H1 (cell line): ENCODE measurements at regions not wholly inside any gene's neighbourhood (a gene's known extent, or its start where the extent isn't known, plus 50 kb on each side); places are given as distances from the start of the nearest gene placed in this dataset.

Source experiments
- CTCF ChIA-PET: fragments of 300-600 bp; sonication (Branson Sonifier 250); formaldehyde crosslinking; loops from one replicate; lab custom pipeline; 2021; ENCODE audit not compliant: partially characterized antibody; lab: Charles Lee
- POLR2A ChIA-PET: fragments of 300-600 bp; sonication (Branson Sonifier 250); formaldehyde crosslinking; loops from one replicate; lab custom pipeline; 2021; ENCODE audit warnings: inconsistent platforms; ENCODE audit not compliant: partially characterized antibody; lab: Charles Lee
- DNase-seq, 2 experiments: peaks; one replicate each; pipeline versions ENCODE4 v3.0.0 to v3.0.0-alpha.2; 2010 to 2022; ENCODE audit warnings: low spot score in 2 of 2, low read depth in 1 of 2, mixed read lengths in 1 of 2
- FAIRE-seq: peaks from 2 replicates; lab custom pipeline; 2011; peaks lifted over from hg19 to GRCh38; lab: Jason Lieb, UNC
- H2AFZ ChIP-seq: 2 replicates; pipeline ENCODE4 v1.8.1; 2012; ENCODE audit warnings: low read length, inconsistent platforms
- H2AK5ac ChIP-seq: 2 replicates; pipeline ENCODE4 v1.6.1; 2013; ENCODE audit warnings: low read depth, low read length
- H2BK120ac ChIP-seq: replicated peaks from 2 replicates; pipeline ENCODE3; 2013; ENCODE audit warnings: low read depth, low read length, inconsistent platforms
- H2BK12ac ChIP-seq: 2 replicates; pipeline ENCODE4 v1.6.1; 2013; ENCODE audit warnings: low read depth, low read length
- H2BK15ac ChIP-seq: 2 replicates; pipeline ENCODE4 v1.6.1; 2013; ENCODE audit warnings: low read length
- H2BK20ac ChIP-seq: 2 replicates; pipeline ENCODE4 v1.6.1; 2013; ENCODE audit warnings: low read length
- H2BK5ac ChIP-seq: 2 replicates; pipeline ENCODE4 v1.6.1; 2013; ENCODE audit warnings: low read depth, low read length
- H3K14ac ChIP-seq: 2 replicates; pipeline ENCODE4 v1.6.1; 2013; ENCODE audit warnings: inconsistent platforms; ENCODE audit not compliant: insufficient read length
- H3K18ac ChIP-seq: 2 replicates; pipeline ENCODE4 v1.6.1; 2013; ENCODE audit warnings: low read length; ENCODE audit errors: extremely low read depth
- H3K23ac ChIP-seq: 2 replicates; pipeline ENCODE4 v1.6.1; 2013; ENCODE audit warnings: inconsistent platforms; ENCODE audit not compliant: insufficient read length
- H3K23me2 ChIP-seq: 2 replicates; pipeline ENCODE4 v1.6.1; 2013; ENCODE audit warnings: low read depth, low read length
- H3K27ac ChIP-seq: 2 replicates; pipeline ENCODE4 v1.6.1; 2011; ENCODE audit warnings: low read depth, low read length, inconsistent platforms
- H3K27me3 ChIP-seq, 4 experiments: replicated peaks in 1 of 4; 1 replicate in 1 of 4; 2 replicates in 3 of 4; pipeline versions ENCODE4 v1.6.1 to v1.8.1; 2011 to 2013; ENCODE audit warnings: low read length in 3 of 4, mild to moderate bottlenecking in 3 of 4, inconsistent platforms in 2 of 4, mixed read lengths in 2 of 4, moderate library complexity in 1 of 4; ENCODE audit not compliant: control insufficient read depth in 3 of 4, insufficient read depth in 3 of 4; ENCODE audit errors: extremely low read depth in 1 of 4
- H3K36me3 ChIP-seq, 4 experiments: 2 replicates each; pipeline versions ENCODE4 v1.6.1 to v1.8.1; 2011 to 2013; ENCODE audit warnings: mild to moderate bottlenecking in 4 of 4, low read length in 3 of 4, moderate library complexity in 2 of 4, control low read depth in 1 of 4, inconsistent platforms in 1 of 4; ENCODE audit not compliant: insufficient read depth in 4 of 4, control insufficient read depth in 2 of 4
- H3K4ac ChIP-seq: replicated peaks from 2 replicates; pipeline ENCODE3; 2013; ENCODE audit warnings: low read length, low read depth, mixed read lengths, inconsistent platforms; ENCODE audit not compliant: insufficient read length
- H3K4me1 ChIP-seq, 4 experiments: replicated peaks in 1 of 4; 1 replicate in 1 of 4; 2 replicates in 3 of 4; pipeline versions ENCODE4 v1.6.1 to v1.8.1; 2011 to 2013; ENCODE audit warnings: low read length in 3 of 4, inconsistent platforms in 2 of 4, mixed read lengths in 1 of 4; ENCODE audit not compliant: insufficient read depth in 4 of 4, control insufficient read depth in 3 of 4
- H3K4me2 ChIP-seq, 2 experiments: 2 replicates each; pipeline versions ENCODE4 v1.6.1 to v1.8.1; 2011 to 2013; ENCODE audit warnings: low read depth in 2 of 2, low read length in 2 of 2, control low read depth in 1 of 2, inconsistent platforms in 1 of 2, mild to moderate bottlenecking in 1 of 2; ENCODE audit not compliant: insufficient read depth in 1 of 2
- H3K4me3 ChIP-seq, 4 experiments: fragments of 200-600, 300-600 bp in 1 of 4; sonication (generic), shearing (Covaris generic), sonication (Bioruptor Twin) in 1 of 4; 2 replicates each; pipeline versions ENCODE4 v1.5.1 to v1.8.1; 2011 to 2016; ENCODE audit warnings: low read length in 4 of 4, low read depth in 3 of 4, control low read depth in 2 of 4, inconsistent platforms in 2 of 4, mild to moderate bottlenecking in 2 of 4, mixed read lengths in 1 of 4, moderate library complexity in 1 of 4; ENCODE audit not compliant: insufficient read depth in 2 of 4; ENCODE audit errors: extremely low read depth in 1 of 4
- H3K56ac ChIP-seq: replicated peaks from 2 replicates; pipeline ENCODE3; 2013; ENCODE audit warnings: low read depth, mild to moderate bottlenecking, mixed read lengths, low read length, inconsistent platforms; ENCODE audit not compliant: insufficient read length
- H3K79me1 ChIP-seq: 2 replicates; pipeline ENCODE4 v1.6.1; 2013; ENCODE audit warnings: low read depth, low read length, control low read depth
- H3K79me2 ChIP-seq, 2 experiments: 2 replicates each; pipeline versions ENCODE4 v1.6.1 to v1.8.1; 2012 to 2013; ENCODE audit warnings: low read length in 2 of 2, mild to moderate bottlenecking in 2 of 2, inconsistent platforms in 1 of 2; ENCODE audit not compliant: insufficient read depth in 2 of 2, control insufficient read depth in 1 of 2
- H3K9ac ChIP-seq, 4 experiments: replicated peaks in 1 of 4; 1 replicate in 1 of 4; 2 replicates in 3 of 4; pipeline versions ENCODE4 v1.6.1 to v1.8.1; 2011 to 2013; ENCODE audit warnings: low read depth in 3 of 4, low read length in 3 of 4, control low read depth in 2 of 4, mild to moderate bottlenecking in 2 of 4, moderate library complexity in 2 of 4, inconsistent platforms in 1 of 4; ENCODE audit errors: extremely low read depth in 1 of 4
- H3K9me3 ChIP-seq, 2 experiments: 2 replicates each; pipeline versions ENCODE4 v1.6.1 to v1.8.1; 2012 to 2013; ENCODE audit warnings: mild to moderate bottlenecking in 2 of 2, moderate library complexity in 2 of 2, control low read depth in 1 of 2, inconsistent platforms in 1 of 2, low read depth in 1 of 2, low read length in 1 of 2, mixed read lengths in 1 of 2; ENCODE audit not compliant: insufficient read depth in 2 of 2
- H4K20me1 ChIP-seq, 2 experiments: replicated peaks in 1 of 2; 2 replicates each; pipeline versions ENCODE3 to v1.8.1; 2011 to 2013; ENCODE audit warnings: inconsistent platforms in 2 of 2, low read length in 2 of 2, mild to moderate bottlenecking in 1 of 2; ENCODE audit not compliant: insufficient read depth in 2 of 2, control insufficient read depth in 1 of 2
- H4K5ac ChIP-seq: 2 replicates; pipeline ENCODE4 v1.6.1; 2013; ENCODE audit warnings: low read length, low read depth, mixed read lengths, inconsistent platforms; ENCODE audit not compliant: insufficient read length
- H4K8ac ChIP-seq: 2 replicates; pipeline ENCODE4 v1.8.0; 2013; ENCODE audit warnings: mild to moderate bottlenecking, moderate library complexity, low read length, inconsistent platforms; ENCODE audit not compliant: insufficient read depth; ENCODE audit errors: extremely low read depth
- H4K91ac ChIP-seq: replicated peaks from 2 replicates; pipeline ENCODE3; 2013; ENCODE audit warnings: low read length, mixed read lengths, inconsistent platforms; ENCODE audit not compliant: insufficient read length
- CBX5 ChIP-seq: fragments of 300-800, 300-1000 bp; sonication (generic); IDR thresholded peaks from 2 replicates; pipeline ENCODE4 v1.7.1; 2016; ENCODE audit warnings: antibody characterized with exemption, low read length, low read depth
- EGR1 ChIP-seq: IDR thresholded peaks from 2 replicates; pipeline ENCODE4 v1.6.1; 2011; ENCODE audit warnings: low read depth, low read length, borderline replicate concordance
- POLR2A ChIP-seq, 2 experiments: IDR thresholded peaks; 1 replicate in 1 of 2; 2 replicates in 1 of 2; pipeline ENCODE4 v1.6.1; 2011; ENCODE audit warnings: low read depth in 2 of 2, low read length in 2 of 2, mild to moderate bottlenecking in 2 of 2; ENCODE audit errors: control extremely low read depth in 1 of 2
- SP2 ChIP-seq: IDR thresholded peaks from 2 replicates; pipeline ENCODE4 v1.6.1; 2012; ENCODE audit warnings: mild to moderate bottlenecking, low read length, inconsistent platforms
- WGBS, 2 experiments: shearing (Covaris generic) in 1 of 2; methylation state at CpG; one replicate each; pipeline versions ENCODE4 v1.1.6 to v1.1.7; 2013 to 2015; ENCODE audit warnings: low lambda C conversion rate in 2 of 2, mixed read lengths in 2 of 2, inconsistent platforms in 1 of 2, low coverage in 1 of 2, missing lambda C conversion rate in 1 of 2; ENCODE audit not compliant: insufficient replicate concordance in 2 of 2, insufficient coverage in 1 of 2, insufficient read length in 1 of 2; ENCODE audit errors: extremely low coverage in 1 of 2, missing lambda C conversion rate in 1 of 2; 5-methylcytosine and 5-hydroxymethylcytosine counted together

DNA sequence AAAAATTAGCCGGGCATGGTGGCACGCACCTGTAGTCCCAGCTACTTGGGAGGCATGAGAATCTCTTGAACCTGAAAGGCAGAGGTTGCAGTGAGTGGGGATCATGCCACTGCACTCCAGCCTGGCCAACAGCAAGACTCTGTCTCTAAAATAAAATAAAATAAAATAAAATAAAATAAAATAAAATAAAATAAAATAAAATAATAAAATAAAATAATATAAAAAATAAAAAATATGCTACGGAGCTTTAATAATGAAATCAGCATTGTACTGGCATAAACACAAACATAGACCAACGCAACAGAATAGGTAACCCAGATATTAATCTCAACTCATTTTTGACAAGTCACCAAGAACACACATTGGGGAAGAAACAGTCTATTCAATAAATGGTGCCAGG lies 973.4 kb upstream of the SOX11 start:
- Histone ChIP-seq H2AK5ac (no peak overlapping the region), H3K4me1 (no peaks in the 10 kb centered on the region), H2BK120ac (no peak overlapping the region), H4K5ac (no peak overlapping the region), H3K9ac (no peak overlapping the region), H2BK5ac (no peak overlapping the region), H3K4me2 (no peak overlapping the region), H3K4ac (no peak overlapping the region), H3K79me2 (no peaks in the 10 kb centered on the region), H4K8ac (no peak overlapping the region), H3K23ac (no peak overlapping the region), H2BK15ac (no peak overlapping the region), H3K9me3 (peaks cover 0 to 3% of the 10 kb centered on the region in 2 experiments; a peak in 1 of 4 replicates), H2BK20ac (no peak overlapping the region), H3K18ac (no peak overlapping the region), H3K23me2 (no peaks in the 10 kb centered on the region), H3K56ac (no peak overlapping the region), H2AFZ (no peak overlapping the region), H2BK12ac (no peak overlapping the region), H3K27ac (no peak overlapping the region), H3K14ac (no peak overlapping the region), H3K27me3 (no peaks in the 10 kb centered on the region), H4K20me1 (no peaks in the 10 kb centered on the region), H3K79me1 (no peaks in the 10 kb centered on the region), H4K91ac (no peak overlapping the region), H3K4me3 (no peak overlapping the region), H3K36me3 (no peaks in the 10 kb centered on the region)
- 96% methylated on average over 4 of the region's 4 CpGs; no CpG with 5 or more reads in 1 of the 2 experiments for WGBS, 2 experiments
- TF ChIP-seq POLR2A (IDR thresholded peaks at IDR 0.05; ENCODE audit: control extremely low read depth in 1 of 2, low read depth in 2 of 2, low read length in 2 of 2) (no peak), CBX5 (no peak), EGR1 (no peak), SP2 (no peak)
- DNase-seq (no peak), FAIRE-seq (no peak)
- POLR2A ChIA-PET, result no interaction called here
- CTCF ChIA-PET, result interaction anchor here (1.0 kb wide), 1 partner anchor 760 kb away, joined by 3 read pairs; no protein-coding TSS in a partner anchor
